A549 (cell line): ENCODE measurements at regions not wholly inside any gene's neighbourhood (a gene's known extent, or its start where the extent isn't known, plus 50 kb on each side); places are given as distances from the start of the nearest gene placed in this dataset.

Experiments used
- ATAC-seq, 2 experiments: fragments of 200-7000 bp in 1 of 2; fragments of >200 bp in 1 of 2; cut with Nextera tagmentation in 1 of 2; cut with Tn5 transposase in 1 of 2; 3 replicates each; pipeline versions ENCODE4 v1.8.0 to v1.9.1; 2018 to 2020; ENCODE audit warnings: mild to moderate bottlenecking in 1 of 2, moderate library complexity in 1 of 2
- CTCF ChIA-PET: fragments of 300-600 bp; sonication (Branson Sonifier 250); formaldehyde crosslinking; extraction: SDS; loops from one replicate; lab custom pipeline; 2021; ENCODE audit warnings: antibody characterized with exemption, inconsistent platforms; lab: Yijun Ruan, JAX
- POLR2A ChIA-PET: fragments of 350-600 bp; formaldehyde crosslinking; extraction: SDS; loops from one replicate; lab custom pipeline; 2021; ENCODE audit warnings: antibody characterized with exemption, inconsistent platforms; lab: Yijun Ruan, JAX
- DNase-seq, 2 experiments: peaks; one replicate each; pipeline versions ENCODE4 v3.0.0 to v3.0.0-alpha.2; 2011 to 2016; ENCODE audit warnings: low read depth in 1 of 2, low spot score in 1 of 2
- FAIRE-seq: peaks from 2 replicates; lab custom pipeline; 2011; peaks lifted over from hg19 to GRCh38; lab: Jason Lieb, UNC
- H3K27ac ChIP-seq, 2 experiments: fragments of >200 bp; sonication (Bioruptor Twin); formaldehyde crosslinking; 3 replicates each; pipeline ENCODE4 v1.5.1; 2016 to 2017
- H3K4me1 ChIP-seq: fragments of >200 bp; sonication (Bioruptor Twin); formaldehyde crosslinking; 3 replicates; pipeline ENCODE4 v1.6.1; 2016
- H3K4me2 ChIP-seq: fragments of >200 bp; sonication (Bioruptor Twin); formaldehyde crosslinking; 3 replicates; pipeline ENCODE4 v1.6.1; 2016
- H3K4me3 ChIP-seq: fragments of >200 bp; sonication (Bioruptor Twin); formaldehyde crosslinking; 3 replicates; pipeline ENCODE4 v1.5.1; 2016
- H3K9me3 ChIP-seq: fragments of >200 bp; sonication (Bioruptor Twin); formaldehyde crosslinking; 3 replicates; pipeline ENCODE4 v1.6.1; 2016
- CEBPB ChIP-seq, 2 experiments: fragments of >200 bp in 1 of 2; sonication (Bioruptor Twin) in 1 of 2; formaldehyde crosslinking in 1 of 2; IDR thresholded peaks; 2 replicates each; pipeline ENCODE4 v1.6.1; 2012 to 2016
- CHD2 ChIP-seq: fragments of 150-350 bp; IDR thresholded peaks from 2 replicates; pipeline ENCODE4 v1.6.1; 2014; ENCODE audit warnings: low read length; ENCODE audit not compliant: partially characterized antibody
- CHD4 ChIP-seq: fragments of 200-600 bp; sonication (generic); IDR thresholded peaks from 2 replicates; pipeline ENCODE4 v1.6.1; 2016; ENCODE audit warnings: antibody characterized with exemption, mild to moderate bottlenecking, borderline replicate concordance
- E2F6 ChIP-seq: IDR thresholded peaks from 2 replicates; pipeline ENCODE4 v1.6.1; 2012; ENCODE audit warnings: low read depth, borderline replicate concordance
- EHMT2 ChIP-seq: fragments of 200-600 bp; sonication (generic); IDR thresholded peaks from 2 replicates; pipeline ENCODE4 v1.6.1; 2016; ENCODE audit warnings: antibody characterized with exemption, low read depth, mild to moderate bottlenecking, moderate library complexity
- ELK1 ChIP-seq: fragments of 150-350 bp; IDR thresholded peaks from 2 replicates; pipeline ENCODE4 v1.6.1; 2014; ENCODE audit warnings: low read depth, mild to moderate bottlenecking, low read length
- ESRRA ChIP-seq: fragments of 150-350 bp; IDR thresholded peaks from 2 replicates; pipeline ENCODE4 v1.6.1; 2014; ENCODE audit warnings: mild to moderate bottlenecking, low read length, borderline replicate concordance
- FOSL2 ChIP-seq, 2 experiments: fragments of 450-650 bp in 1 of 2; fragments of >200 bp in 1 of 2; sonication (Bioruptor Twin) in 1 of 2; formaldehyde crosslinking; IDR thresholded peaks; 2 replicates each; pipeline versions ENCODE4 v1.5.0 to v1.6.1; 2016 to 2020; ENCODE audit warnings: mild to moderate bottlenecking in 1 of 2, moderate library complexity in 1 of 2
- GATA3 ChIP-seq: IDR thresholded peaks from 2 replicates; pipeline ENCODE4 v1.6.1; 2012; ENCODE audit warnings: borderline replicate concordance
- HOXA7 ChIP-seq: fragments of 250-450 bp; sonication (Bioruptor Pico); IDR thresholded peaks from 2 replicates; pipeline ENCODE4 v1.5.0; 2020; ENCODE audit warnings: mild to moderate bottlenecking, moderate library complexity
- JUN ChIP-seq, 2 experiments: fragments of >200 bp; sonication (Bioruptor Twin); formaldehyde crosslinking; IDR thresholded peaks; 2 replicates in 1 of 2; 3 replicates in 1 of 2; pipeline ENCODE4 v1.6.1; 2016 to 2017
- KDM1A ChIP-seq: fragments of 200-600 bp; sonication (generic); IDR thresholded peaks from 2 replicates; pipeline ENCODE4 v1.6.1; 2016; ENCODE audit warnings: low read depth, mild to moderate bottlenecking
- KDM5A ChIP-seq: fragments of 200-600 bp; sonication (generic); IDR thresholded peaks from 2 replicates; pipeline ENCODE4 v1.6.1; 2016; ENCODE audit warnings: antibody characterized with exemption, mild to moderate bottlenecking
- MAFK ChIP-seq: fragments of 450-650 bp; IDR thresholded peaks from 2 replicates; pipeline ENCODE4 v1.6.1; 2014; ENCODE audit not compliant: partially characterized antibody
- MAZ ChIP-seq: fragments of 150-350 bp; IDR thresholded peaks from 2 replicates; pipeline ENCODE4 v1.6.1; 2014; ENCODE audit warnings: antibody characterized with exemption, low read depth, low read length, borderline replicate concordance
- MYC ChIP-seq: IDR thresholded peaks from 2 replicates; pipeline ENCODE4 v1.6.1; 2012; ENCODE audit warnings: mild to moderate bottlenecking, inconsistent platforms, low read length, improper control_type of control experiment, borderline replicate concordance
- NFE2L2 ChIP-seq: fragments of 150-350 bp; conservative IDR thresholded peaks from 2 replicates; pipeline ENCODE4 v1.6.1; 2014; ENCODE audit warnings: low read length
- PBX3 ChIP-seq: IDR thresholded peaks from 2 replicates; pipeline ENCODE4 v1.6.1; 2012
- RAD21 ChIP-seq, 2 experiments: fragments of >200 bp in 1 of 2; sonication (Bioruptor Twin) in 1 of 2; formaldehyde crosslinking in 1 of 2; IDR thresholded peaks in 1 of 2; conservative IDR thresholded peaks in 1 of 2; 2 replicates in 1 of 2; 3 replicates in 1 of 2; pipeline ENCODE4 v1.6.1; 2012 to 2018; ENCODE audit warnings: inconsistent platforms in 1 of 2
- ZFP36 ChIP-seq: fragments of 450-650 bp; IDR thresholded peaks from 2 replicates; pipeline ENCODE4 v1.6.1; 2014; ENCODE audit warnings: borderline replicate concordance; ENCODE audit not compliant: partially characterized antibody
- ZNF302 ChIP-seq: fragments of 250-450 bp; sonication (Bioruptor Pico); IDR thresholded peaks from 2 replicates; pipeline ENCODE4 v1.9.0; 2021; ENCODE audit warnings: inconsistent platforms, mild to moderate bottlenecking, moderate library complexity
- WGBS: methylation state at CpG from one replicate; pipeline ENCODE4 v1.1.6; 2017; ENCODE audit errors: missing lambda C conversion rate; 5-methylcytosine and 5-hydroxymethylcytosine counted together
- TF ChIP-seq, protein P1 (sequence below): fragments of 250-450 bp; sonication (Bioruptor Pico); IDR thresholded peaks from 2 replicates; pipeline ENCODE4 v1.5.0; 2020; ENCODE audit warnings: low read depth, mild to moderate bottlenecking, moderate library complexity
- TF ChIP-seq, protein P2 (sequence below): fragments of >200 bp; sonication (Bioruptor Twin); formaldehyde crosslinking; IDR thresholded peaks from 3 replicates; pipeline ENCODE4 v1.6.1; 2016
- TF ChIP-seq, protein P3 (sequence below): fragments of 200-600 bp; sonication (generic); IDR thresholded peaks from 2 replicates; pipeline ENCODE4 v1.6.1; 2016; ENCODE audit warnings: antibody characterized with exemption, mild to moderate bottlenecking, moderate library complexity

DNA sequence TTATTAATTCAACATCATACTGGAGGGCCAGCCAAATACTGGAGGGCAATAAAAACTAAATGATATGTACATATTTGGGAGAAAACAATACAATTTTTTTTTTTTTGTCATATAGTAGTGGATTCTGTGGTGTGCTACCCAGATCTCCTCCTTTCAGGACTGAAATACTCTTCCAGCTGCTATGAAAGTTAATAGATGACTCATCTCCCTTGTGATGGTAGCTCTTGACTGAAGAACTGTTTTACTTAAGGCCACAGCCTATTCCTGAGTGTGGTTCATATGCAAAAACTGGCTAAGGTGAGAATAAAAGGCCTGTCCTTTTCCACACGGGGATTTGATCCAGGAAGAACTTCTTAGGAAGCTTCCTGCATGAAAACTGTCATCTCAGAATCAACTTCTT, 307.9 kb downstream of the HLX start:
- ATAC-seq (no peak), DNase-seq (no peak), FAIRE-seq (no peak)
- H3K4me1 ChIP-seq, result no peaks in the 10 kb centered on the region
- no peak overlapping the region for H3K27ac ChIP-seq
- POLR2A ChIA-PET, result no interaction called here
- no peaks in the 10 kb centered on the region; the same call in 2 of the 3 replicates for H3K9me3 ChIP-seq
- CTCF ChIA-PET, result no interaction called here
- WGBS, result 42% methylated on average over 1 of the region's 1 CpG
- H3K4me3 ChIP-seq, result no peak overlapping the region
- H3K4me2 ChIP-seq, result no peak overlapping the region
- TF ChIP-seq, protein P1, sequence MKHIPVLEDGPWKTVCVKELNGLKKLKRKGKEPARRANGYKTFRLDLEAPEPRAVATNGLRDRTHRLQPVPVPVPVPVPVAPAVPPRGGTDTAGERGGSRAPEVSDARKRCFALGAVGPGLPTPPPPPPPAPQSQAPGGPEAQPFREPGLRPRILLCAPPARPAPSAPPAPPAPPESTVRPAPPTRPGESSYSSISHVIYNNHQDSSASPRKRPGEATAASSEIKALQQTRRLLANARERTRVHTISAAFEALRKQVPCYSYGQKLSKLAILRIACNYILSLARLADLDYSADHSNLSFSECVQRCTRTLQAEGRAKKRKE, result no peak
- TF ChIP-seq GATA3 (no peak), HOXA7 (CRISPR knock-in tag) (no peak), FOSL2 (IDR thresholded peaks at IDR 0.05) (no peak), FOSL2 (CRISPR knock-in tag; IDR thresholded peaks at IDR 0.05) (peak; percentile 24; the same call in 1 of the 2 replicates), MAZ (no peak)

GRCh38 chr1:221188458-221188857, 309.2 kb downstream of the HLX start:
- 73% methylated on average over 3 of the region's 3 CpGs for WGBS
- no peak overlapping the region for H3K4me2 ChIP-seq
- no peaks in the 10 kb centered on the region for H3K4me1 ChIP-seq
- CTCF ChIA-PET, result interaction anchor here (1.9 to 3.5 kb wide), 2 partner anchors 15 to 315 kb away, joined by 7 to 15 read pairs; no protein-coding TSS in a partner anchor
- TF ChIP-seq CHD4, result no peak
- TF ChIP-seq ZNF302 (CRISPR knock-in tag), result no peak
- TF ChIP-seq, protein P1, result no peak
- TF ChIP-seq MYC, result no peak
- no peak for TF ChIP-seq KDM5A
- no peak for TF ChIP-seq JUN (IDR thresholded peaks at IDR 0.05)
- no peak for TF ChIP-seq PBX3
- no peak for TF ChIP-seq ZFP36
- no peak for TF ChIP-seq CHD2
- no peak for TF ChIP-seq ESRRA
- no peak for TF ChIP-seq KDM1A
- no peak for TF ChIP-seq EHMT2
- TF ChIP-seq CEBPB (IDR thresholded peaks at IDR 0.05), result no peak; a peak in 2 of 4 replicates
- TF ChIP-seq MAFK, result no peak
- TF ChIP-seq E2F6, result no peak
- no peak for TF ChIP-seq NFE2L2
- H3K9me3 ChIP-seq, result no peaks in the 10 kb centered on the region; the same call in 2 of the 3 replicates
- no peak for ATAC-seq
- no peak overlapping the region for H3K27ac ChIP-seq
- POLR2A ChIA-PET, result no interaction called here
- FAIRE-seq, result no peak
- H3K4me3 ChIP-seq, result no peak overlapping the region
- no peak for DNase-seq

- ATAC-seq (no peak), FAIRE-seq (no peak), DNase-seq (no peak)
- no peaks in the 10 kb centered on the region for H3K4me1 ChIP-seq
- TF ChIP-seq MAFK (no peak), ELK1 (no peak), RAD21 (conservative IDR thresholded peaks at IDR 0.05 in 1 of 2, IDR thresholded peaks at IDR 0.05 in 1 of 2) (no peak), KDM5A (no peak)
- TF ChIP-seq, protein P2, sequence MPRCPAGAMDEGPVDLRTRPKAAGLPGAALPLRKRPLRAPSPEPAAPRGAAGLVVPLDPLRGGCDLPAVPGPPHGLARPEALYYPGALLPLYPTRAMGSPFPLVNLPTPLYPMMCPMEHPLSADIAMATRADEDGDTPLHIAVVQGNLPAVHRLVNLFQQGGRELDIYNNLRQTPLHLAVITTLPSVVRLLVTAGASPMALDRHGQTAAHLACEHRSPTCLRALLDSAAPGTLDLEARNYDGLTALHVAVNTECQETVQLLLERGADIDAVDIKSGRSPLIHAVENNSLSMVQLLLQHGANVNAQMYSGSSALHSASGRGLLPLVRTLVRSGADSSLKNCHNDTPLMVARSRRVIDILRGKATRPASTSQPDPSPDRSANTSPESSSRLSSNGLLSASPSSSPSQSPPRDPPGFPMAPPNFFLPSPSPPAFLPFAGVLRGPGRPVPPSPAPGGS, result no peak
- TF ChIP-seq, protein P3, sequence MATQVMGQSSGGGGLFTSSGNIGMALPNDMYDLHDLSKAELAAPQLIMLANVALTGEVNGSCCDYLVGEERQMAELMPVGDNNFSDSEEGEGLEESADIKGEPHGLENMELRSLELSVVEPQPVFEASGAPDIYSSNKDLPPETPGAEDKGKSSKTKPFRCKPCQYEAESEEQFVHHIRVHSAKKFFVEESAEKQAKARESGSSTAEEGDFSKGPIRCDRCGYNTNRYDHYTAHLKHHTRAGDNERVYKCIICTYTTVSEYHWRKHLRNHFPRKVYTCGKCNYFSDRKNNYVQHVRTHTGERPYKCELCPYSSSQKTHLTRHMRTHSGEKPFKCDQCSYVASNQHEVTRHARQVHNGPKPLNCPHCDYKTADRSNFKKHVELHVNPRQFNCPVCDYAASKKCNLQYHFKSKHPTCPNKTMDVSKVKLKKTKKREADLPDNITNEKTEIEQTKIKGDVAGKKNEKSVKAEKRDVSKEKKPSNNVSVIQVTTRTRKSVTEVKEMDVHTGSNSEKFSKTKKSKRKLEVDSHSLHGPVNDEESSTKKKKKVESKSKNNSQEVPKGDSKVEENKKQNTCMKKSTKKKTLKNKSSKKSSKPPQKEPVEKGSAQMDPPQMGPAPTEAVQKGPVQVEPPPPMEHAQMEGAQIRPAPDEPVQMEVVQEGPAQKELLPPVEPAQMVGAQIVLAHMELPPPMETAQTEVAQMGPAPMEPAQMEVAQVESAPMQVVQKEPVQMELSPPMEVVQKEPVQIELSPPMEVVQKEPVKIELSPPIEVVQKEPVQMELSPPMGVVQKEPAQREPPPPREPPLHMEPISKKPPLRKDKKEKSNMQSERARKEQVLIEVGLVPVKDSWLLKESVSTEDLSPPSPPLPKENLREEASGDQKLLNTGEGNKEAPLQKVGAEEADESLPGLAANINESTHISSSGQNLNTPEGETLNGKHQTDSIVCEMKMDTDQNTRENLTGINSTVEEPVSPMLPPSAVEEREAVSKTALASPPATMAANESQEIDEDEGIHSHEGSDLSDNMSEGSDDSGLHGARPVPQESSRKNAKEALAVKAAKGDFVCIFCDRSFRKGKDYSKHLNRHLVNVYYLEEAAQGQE, result no peak
- H3K4me3 ChIP-seq, result no peak overlapping the region
- H3K4me2 ChIP-seq, result no peak overlapping the region
- ChIA-PET CTCF (interaction anchor here (3.5 kb wide), 1 partner anchor 13 kb away, joined by 15 read pairs; no protein-coding TSS in a partner anchor), POLR2A (interaction anchor here (0.6 kb wide), 1 partner anchor 149 kb away, joined by 8 read pairs; no protein-coding TSS in a partner anchor)
- H3K9me3 ChIP-seq, result no peaks in the 10 kb centered on the region; the same call in 2 of the 3 replicates
- WGBS, result 47% methylated on average over 2 of the region's 2 CpGs
- H3K27ac ChIP-seq, result no peak overlapping the region
Observed at GRCh38 chr1:221190249-221190648, 311.0 kb downstream of the HLX start.
